OCI-LY3 (cell line): ENCODE measurements at regions not wholly inside any gene's neighbourhood (a gene's known extent, or its start where the extent isn't known, plus 50 kb on each side); places are given as distances from the start of the nearest gene placed in this dataset.
"Not testable (repeated sequence)": the region's sequence is repeated elsewhere in the genome, so short reads cannot be mapped to it uniquely, and the experiment has no call there.

Experiments
- H2AFZ ChIP-seq: fragments of 200-600, 300-600 bp; shearing (Covaris generic); 2 replicates; pipeline ENCODE4 v1.6.0; 2014; ENCODE audit warnings: antibody characterized with exemption, low read depth, low read length
- H3K27ac ChIP-seq: fragments of 200-600, 300-600 bp; sonication (generic); 2 replicates; pipeline ENCODE4 v1.5.1; 2014; ENCODE audit warnings: mild to moderate bottlenecking, low read length, moderate library complexity, mixed read lengths
- H3K27me3 ChIP-seq: fragments of 200-600, 300-600 bp; sonication (generic); 2 replicates; pipeline ENCODE4 v1.6.1; 2014; ENCODE audit warnings: low read depth, low read length, mixed read lengths
- H3K36me3 ChIP-seq: fragments of 200-600, 300-600 bp; sonication (generic); replicated peaks from 2 replicates; pipeline ENCODE3; 2014; ENCODE audit warnings: low read depth, low read length, mixed read lengths
- H3K4me1 ChIP-seq: fragments of 300-600, 200-600 bp; sonication (generic); 2 replicates; pipeline ENCODE4 v1.6.1; 2014; ENCODE audit warnings: low read length, mixed read lengths
- H3K4me2 ChIP-seq: fragments of 200-600, 300-600 bp; sonication (generic); 2 replicates; pipeline ENCODE4 v1.6.1; 2014; ENCODE audit warnings: low read length, mixed read lengths
- H3K4me3 ChIP-seq: fragments of 300-600, 200-600 bp; sonication (generic); 2 replicates; pipeline ENCODE4 v1.5.1; 2014; ENCODE audit warnings: antibody characterized with exemption, mild to moderate bottlenecking, low read length, moderate library complexity
- H3K79me2 ChIP-seq: fragments of 300-600, 200-600 bp; shearing (Covaris generic); 2 replicates; pipeline ENCODE4 v1.6.1; 2014; ENCODE audit warnings: mild to moderate bottlenecking, low read length, mixed read lengths
- H3K9ac ChIP-seq: fragments of 300-600, 200-600 bp; shearing (Covaris generic); 2 replicates; pipeline ENCODE4 v1.6.0; 2014; ENCODE audit warnings: mild to moderate bottlenecking, low read length, moderate library complexity
- H3K9me3 ChIP-seq: fragments of 200-600, 300-600 bp; shearing (Covaris generic); 2 replicates; pipeline ENCODE4 v1.6.1; 2014; ENCODE audit warnings: low read length, mixed read lengths; ENCODE audit not compliant: insufficient read depth
- H4K20me1 ChIP-seq: fragments of 200-600, 300-600 bp; sonication (generic); 2 replicates; pipeline ENCODE4 v1.6.1; 2016; ENCODE audit warnings: low read length, mixed read lengths; ENCODE audit not compliant: insufficient read depth
- CTCF ChIP-seq: fragments of 200-600, 300-600 bp; sonication (generic); IDR thresholded peaks from 2 replicates; pipeline ENCODE4 v1.5.1; 2014; ENCODE audit warnings: antibody characterized with exemption, low read length, low read depth
- EZH2phosphoT487 ChIP-seq: fragments of 200-600 bp; shearing (Covaris generic); IDR thresholded peaks from 2 replicates; pipeline ENCODE4 v1.6.1; 2018; ENCODE audit warnings: antibody characterized with exemption, mixed run types, low read depth

DNA sequence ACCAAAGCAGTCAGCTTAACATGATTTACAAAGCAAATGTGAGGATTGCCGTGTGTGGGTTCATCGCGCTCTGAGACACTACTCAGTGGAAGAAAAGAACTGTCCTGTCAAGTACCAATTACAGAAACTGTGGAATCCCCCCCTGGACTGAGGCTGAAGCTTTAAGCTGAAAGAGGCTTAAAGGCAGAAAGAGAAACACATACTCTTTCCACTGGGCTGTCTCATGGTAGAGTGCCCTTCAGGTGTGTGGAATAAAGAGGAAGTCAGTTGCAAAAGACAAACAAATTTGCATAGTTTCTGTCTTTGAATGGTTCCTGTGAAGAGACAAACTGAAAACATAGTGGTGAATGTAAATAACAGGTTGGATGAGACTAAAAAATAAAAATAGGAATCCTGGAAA, 560.4 kb upstream of the SYNCRIP start:
- Histone ChIP-seq H3K27me3 (no peaks in the 10 kb centered on the region), H3K36me3 (no peaks in the 10 kb centered on the region), H3K9me3 (no peaks in the 10 kb centered on the region), H4K20me1 (no peaks in the 10 kb centered on the region), H3K4me3 (no peak overlapping the region), H3K4me2 (no peak overlapping the region), H3K4me1 (no peaks in the 10 kb centered on the region), H3K9ac (no peak overlapping the region), H2AFZ (no peak overlapping the region), H3K79me2 (no peaks in the 10 kb centered on the region), H3K27ac (no peak overlapping the region)
- TF ChIP-seq CTCF, result no peak
- no peak for TF ChIP-seq EZH2phosphoT487

GRCh38 chr6:86193821-86194220, 551.1 kb upstream of the SYNCRIP start:
- no peak overlapping the region for H2AFZ ChIP-seq
- no peaks in the 10 kb centered on the region for H4K20me1 ChIP-seq
- H3K36me3 ChIP-seq, result no peaks in the 10 kb centered on the region
- H3K4me2 ChIP-seq, result no peak overlapping the region
- H3K79me2 ChIP-seq, result no peaks in the 10 kb centered on the region
- no peak overlapping the region for H3K27ac ChIP-seq
- no peaks in the 10 kb centered on the region for H3K9me3 ChIP-seq
- no peak overlapping the region for H3K4me3 ChIP-seq
- H3K4me1 ChIP-seq, result no peaks in the 10 kb centered on the region
- TF ChIP-seq EZH2phosphoT487 (no peak), CTCF (no peak)
- H3K9ac ChIP-seq, result no peak overlapping the region
- no peaks in the 10 kb centered on the region for H3K27me3 ChIP-seq

GRCh38 chr6:86192123-86192522, 549.4 kb upstream of the SYNCRIP start:
- Histone ChIP-seq H3K36me3 (no peaks in the 10 kb centered on the region), H3K4me3 (0 out of 2 replicates have a peak overlapping the region, but pooled peaks have one; percentile 20), H3K27ac (no peak overlapping the region), H3K4me1 (no peaks in the 10 kb centered on the region), H3K79me2 (no peaks in the 10 kb centered on the region), H3K4me2 (peak overlapping the region; percentile 46), H3K9me3 (no peaks in the 10 kb centered on the region), H3K27me3 (no peaks in the 10 kb centered on the region), H2AFZ (peak overlapping the region; percentile 76), H3K9ac (no peak overlapping the region), H4K20me1 (no peaks in the 10 kb centered on the region)
- TF ChIP-seq EZH2phosphoT487 (no peak), CTCF (peak; percentile 36)

- H3K9ac ChIP-seq, H3K27me3 ChIP-seq: not testable (repeated sequence)
Observed at GRCh38 chr6:86175149-86175548, 532.5 kb upstream of the SYNCRIP start.

More at GRCh38 chr6:86175149-86175548, 532.5 kb upstream of the SYNCRIP start:
- H3K79me2 ChIP-seq, H3K9me3 ChIP-seq, H2AFZ ChIP-seq, H4K20me1 ChIP-seq, H3K4me1 ChIP-seq, H3K36me3 ChIP-seq, H3K27ac ChIP-seq: not testable (repeated sequence)
- H3K4me2 ChIP-seq, result peak overlapping the region; percentile 40
- peak overlapping the region; percentile 48; the same call in 1 of the 2 replicates for H3K4me3 ChIP-seq
- peak; percentile 48 for TF ChIP-seq CTCF
